MM.1S (cell line): ENCODE measurements at regions not wholly inside any gene's neighbourhood (a gene's known extent, or its start where the extent isn't known, plus 50 kb on each side); places are given as distances from the start of the nearest gene placed in this dataset.

Experiments
- EZH2 ChIP-seq: fragments of 300-600 bp; sonication (generic); optimal IDR thresholded peaks from 2 replicates; pipeline ENCODE3; 2017; ENCODE audit warnings: low read depth, mild to moderate bottlenecking, antibody characterized with exemption, low read length, mixed read lengths
- EZH2phosphoT487 ChIP-seq: fragments of 300-600 bp; sonication (generic); IDR thresholded peaks from 2 replicates; pipeline ENCODE4 v1.6.1; 2018; ENCODE audit warnings: antibody characterized with exemption, low read length
- TF ChIP-seq, protein P1 (sequence below): fragments of 300-600 bp; sonication (generic); IDR thresholded peaks from 2 replicates; pipeline ENCODE4 v1.5.1; 2016; ENCODE audit warnings: antibody characterized with exemption, low read length, mixed read lengths

DNA sequence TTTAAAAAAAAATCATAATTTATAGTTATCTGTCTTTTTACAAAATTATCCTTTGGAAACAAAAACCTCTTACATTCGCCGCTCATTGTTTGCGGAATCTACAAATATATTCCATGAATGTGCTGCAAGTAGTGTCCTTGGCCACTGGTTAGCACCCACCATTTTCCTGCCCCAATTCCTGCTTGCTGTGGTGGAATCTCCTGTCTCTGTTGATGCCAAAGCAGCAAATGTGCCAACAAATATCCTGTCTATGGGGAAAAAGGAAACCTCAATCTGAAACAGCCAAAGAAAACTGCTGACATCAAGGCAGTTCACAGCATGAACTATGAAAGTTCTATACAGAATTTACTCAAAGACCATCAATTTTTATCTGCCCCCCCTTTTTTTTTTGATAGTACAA lies 603.6 kb downstream of the COL12A1 start:
- TF ChIP-seq, protein P1, sequence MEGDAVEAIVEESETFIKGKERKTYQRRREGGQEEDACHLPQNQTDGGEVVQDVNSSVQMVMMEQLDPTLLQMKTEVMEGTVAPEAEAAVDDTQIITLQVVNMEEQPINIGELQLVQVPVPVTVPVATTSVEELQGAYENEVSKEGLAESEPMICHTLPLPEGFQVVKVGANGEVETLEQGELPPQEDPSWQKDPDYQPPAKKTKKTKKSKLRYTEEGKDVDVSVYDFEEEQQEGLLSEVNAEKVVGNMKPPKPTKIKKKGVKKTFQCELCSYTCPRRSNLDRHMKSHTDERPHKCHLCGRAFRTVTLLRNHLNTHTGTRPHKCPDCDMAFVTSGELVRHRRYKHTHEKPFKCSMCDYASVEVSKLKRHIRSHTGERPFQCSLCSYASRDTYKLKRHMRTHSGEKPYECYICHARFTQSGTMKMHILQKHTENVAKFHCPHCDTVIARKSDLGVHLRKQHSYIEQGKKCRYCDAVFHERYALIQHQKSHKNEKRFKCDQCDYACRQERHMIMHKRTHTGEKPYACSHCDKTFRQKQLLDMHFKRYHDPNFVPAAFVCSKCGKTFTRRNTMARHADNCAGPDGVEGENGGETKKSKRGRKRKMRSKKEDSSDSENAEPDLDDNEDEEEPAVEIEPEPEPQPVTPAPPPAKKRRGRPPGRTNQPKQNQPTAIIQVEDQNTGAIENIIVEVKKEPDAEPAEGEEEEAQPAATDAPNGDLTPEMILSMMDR = no peak
- no peak for TF ChIP-seq EZH2
- no peak for TF ChIP-seq EZH2phosphoT487
